ENCODE measurements at regions not wholly inside any gene's neighbourhood (a gene's known extent, or its start where the extent isn't known, plus 50 kb on each side); places are given as distances from the start of the nearest gene placed in this dataset.
"Not testable (repeated sequence)": the region's sequence is repeated elsewhere in the genome, so short reads cannot be mapped to it uniquely, and the experiment has no call there.

DNA sequence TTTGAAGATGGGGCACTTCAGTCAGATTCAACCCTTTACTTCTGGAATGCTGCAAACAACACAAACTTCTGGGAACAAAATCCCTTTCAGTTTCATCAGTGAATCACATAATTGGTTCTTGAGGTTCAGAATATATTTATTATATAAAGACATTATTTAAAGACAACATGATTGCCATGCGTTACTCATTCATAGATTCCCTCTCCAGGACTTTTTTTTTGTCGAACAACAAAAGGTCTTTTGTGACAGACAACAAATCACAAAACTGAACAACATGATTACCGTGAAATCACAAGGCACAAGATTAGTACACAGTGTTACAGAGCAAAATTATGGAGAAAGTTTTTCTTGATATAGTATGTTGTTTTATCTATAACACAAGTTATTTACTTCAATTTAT, 1815.0 kb downstream of the NCAM2 start:
- H3K36me3 ChIP-seq (ENCODE audit: control insufficient read depth, insufficient read depth, low read length): no peaks in the 10 kb centered on the region
- no peak overlapping the region for H3K4me3 ChIP-seq (ENCODE audit: low read depth in 2 of 2, low read length in 2 of 2)
- in situ Hi-C loops (cut with HindIII; ENCODE audit: low pct_unique_long_range_greater_than_20kb, low sequenced_read_pairs) (no loop called here), intact Hi-C loops (cut with micrococcal nuclease; ENCODE audit: unreplicated experiment) (no loop called here)
- H3K27ac ChIP-seq (ENCODE audit: low read length): no peak overlapping the region
- H3K9me3 ChIP-seq (ENCODE audit: control insufficient read depth, insufficient read depth, low read depth, low read length): no peaks in the 10 kb centered on the region
- TF ChIP-seq REST (IDR thresholded peaks at IDR 0.05; ENCODE audit: insufficient read depth in 1 of 2, low read depth in 2 of 2, low read length in 1 of 2) (no peak), SIN3A (IDR thresholded peaks at IDR 0.05; ENCODE audit: borderline replicate concordance, insufficient read depth, low read depth, low read length) (no peak), POLR2AphosphoS5 (IDR thresholded peaks at IDR 0.05; ENCODE audit: low read depth, low read length) (no peak), TCF7L2 (IDR thresholded peaks at IDR 0.05; ENCODE audit: low read depth, low read length) (no peak)
- TF ChIP-seq, protein P1, sequence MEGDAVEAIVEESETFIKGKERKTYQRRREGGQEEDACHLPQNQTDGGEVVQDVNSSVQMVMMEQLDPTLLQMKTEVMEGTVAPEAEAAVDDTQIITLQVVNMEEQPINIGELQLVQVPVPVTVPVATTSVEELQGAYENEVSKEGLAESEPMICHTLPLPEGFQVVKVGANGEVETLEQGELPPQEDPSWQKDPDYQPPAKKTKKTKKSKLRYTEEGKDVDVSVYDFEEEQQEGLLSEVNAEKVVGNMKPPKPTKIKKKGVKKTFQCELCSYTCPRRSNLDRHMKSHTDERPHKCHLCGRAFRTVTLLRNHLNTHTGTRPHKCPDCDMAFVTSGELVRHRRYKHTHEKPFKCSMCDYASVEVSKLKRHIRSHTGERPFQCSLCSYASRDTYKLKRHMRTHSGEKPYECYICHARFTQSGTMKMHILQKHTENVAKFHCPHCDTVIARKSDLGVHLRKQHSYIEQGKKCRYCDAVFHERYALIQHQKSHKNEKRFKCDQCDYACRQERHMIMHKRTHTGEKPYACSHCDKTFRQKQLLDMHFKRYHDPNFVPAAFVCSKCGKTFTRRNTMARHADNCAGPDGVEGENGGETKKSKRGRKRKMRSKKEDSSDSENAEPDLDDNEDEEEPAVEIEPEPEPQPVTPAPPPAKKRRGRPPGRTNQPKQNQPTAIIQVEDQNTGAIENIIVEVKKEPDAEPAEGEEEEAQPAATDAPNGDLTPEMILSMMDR (IDR thresholded peaks at IDR 0.05): no peak
- no peaks in the 10 kb centered on the region for H3K4me1 ChIP-seq (ENCODE audit: control insufficient read depth, insufficient read depth, low read length)
- ATAC-seq (no peak), DNase-seq (ENCODE audit: low read depth, low spot score) (no peak)
- no peaks in the 10 kb centered on the region for H3K27me3 ChIP-seq (ENCODE audit: control insufficient read depth, insufficient read depth, low read length)
- ChIA-PET POLR2A (no interaction called here), CTCF (no interaction called here)
- BruUV-seq (replicated peaks): no TSS peak

GRCh38 chr21:22818681-22819485, 1820.7 kb downstream of the NCAM2 start:
- H3K27me3 ChIP-seq (ENCODE audit: control insufficient read depth, insufficient read depth, low read length); DNase-seq (ENCODE audit: low read depth, low spot score); in situ Hi-C loops (cut with HindIII; ENCODE audit: low pct_unique_long_range_greater_than_20kb, low sequenced_read_pairs); CTCF ChIA-PET; intact Hi-C loops (cut with micrococcal nuclease; ENCODE audit: unreplicated experiment); ATAC-seq; BruUV-seq (replicated peaks); H3K36me3 ChIP-seq (ENCODE audit: control insufficient read depth, insufficient read depth, low read length); H3K4me1 ChIP-seq (ENCODE audit: control insufficient read depth, insufficient read depth, low read length); H3K27ac ChIP-seq (ENCODE audit: low read length); H3K4me3 ChIP-seq (ENCODE audit: low read depth in 2 of 2, low read length in 2 of 2); POLR2A ChIA-PET; H3K9me3 ChIP-seq (ENCODE audit: control insufficient read depth, insufficient read depth, low read depth, low read length): not testable (repeated sequence)

DNA sequence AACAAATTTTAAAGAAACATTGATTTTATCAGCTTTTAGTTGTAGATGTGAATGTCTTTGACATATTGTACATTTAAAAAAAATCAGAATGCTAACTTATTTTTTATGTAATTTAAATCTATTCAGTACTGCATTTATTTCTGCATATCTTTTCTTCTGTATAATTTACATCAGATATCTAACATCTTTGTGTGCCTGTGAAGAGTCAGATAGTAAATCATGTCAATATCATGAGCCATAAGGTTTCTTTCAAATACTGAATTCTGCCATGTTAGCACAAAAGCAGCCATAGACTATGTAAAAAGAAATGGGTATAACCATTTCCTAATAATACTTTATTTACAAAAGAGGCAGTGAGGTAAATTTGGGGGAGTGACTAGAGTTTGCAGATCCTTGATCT, 1829.2 kb downstream of the NCAM2 start:
- DNase-seq (ENCODE audit: low read depth, low spot score) (no peak), ATAC-seq (no peak)
- no peaks in the 10 kb centered on the region for H3K4me1 ChIP-seq (ENCODE audit: control insufficient read depth, insufficient read depth, low read length)
- BruUV-seq (replicated peaks): no TSS peak
- H3K27ac ChIP-seq (ENCODE audit: low read length): no peak overlapping the region
- POLR2A ChIA-PET: no interaction called here
- intact Hi-C loops (cut with micrococcal nuclease; ENCODE audit: unreplicated experiment): no loop called here
- no peaks in the 10 kb centered on the region for H3K27me3 ChIP-seq (ENCODE audit: control insufficient read depth, insufficient read depth, low read length)
- no peak for TF ChIP-seq REST (IDR thresholded peaks at IDR 0.05; ENCODE audit: insufficient read depth in 1 of 2, low read depth in 2 of 2, low read length in 1 of 2)
- TF ChIP-seq SIN3A (IDR thresholded peaks at IDR 0.05; ENCODE audit: borderline replicate concordance, insufficient read depth, low read depth, low read length): no peak
- no peak for TF ChIP-seq POLR2AphosphoS5 (IDR thresholded peaks at IDR 0.05; ENCODE audit: low read depth, low read length)
- TF ChIP-seq, protein P1 (IDR thresholded peaks at IDR 0.05): no peak
- TF ChIP-seq TCF7L2 (IDR thresholded peaks at IDR 0.05; ENCODE audit: low read depth, low read length): no peak
- in situ Hi-C loops (cut with HindIII; ENCODE audit: low pct_unique_long_range_greater_than_20kb, low sequenced_read_pairs): no loop called here
- CTCF ChIA-PET: no interaction called here
- H3K9me3 ChIP-seq (ENCODE audit: control insufficient read depth, insufficient read depth, low read depth, low read length): no peaks in the 10 kb centered on the region
- no peak overlapping the region for H3K4me3 ChIP-seq (ENCODE audit: low read depth in 2 of 2, low read length in 2 of 2)
- no peaks in the 10 kb centered on the region for H3K36me3 ChIP-seq (ENCODE audit: control insufficient read depth, insufficient read depth, low read length)

Measured in Panc1 (cell line).